ENCODE measurements at regions not wholly inside any gene's neighbourhood (a gene's known extent, or its start where the extent isn't known, plus 50 kb on each side); places are given as distances from the start of the nearest gene placed in this dataset.

DNA sequence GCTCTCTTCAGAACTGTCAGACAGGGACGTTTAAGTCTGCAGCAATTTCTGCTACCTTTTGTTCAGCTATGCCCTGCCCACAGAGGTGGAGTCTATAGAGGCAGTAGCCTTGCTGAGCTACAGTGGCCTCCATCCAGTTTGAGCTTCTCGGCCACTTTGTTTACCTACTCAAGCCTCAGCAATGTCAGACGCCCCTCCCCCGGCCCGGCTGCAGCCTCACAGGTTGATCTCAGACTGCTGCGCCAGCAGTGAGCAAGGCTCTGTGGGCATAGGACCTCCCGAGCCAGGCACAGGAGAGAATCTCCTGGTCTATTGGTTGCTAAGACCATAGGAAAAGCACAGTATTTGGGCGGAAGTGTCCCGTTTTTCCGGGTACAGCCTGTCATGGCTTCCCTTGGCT, 89.9 kb upstream of the PDC start:
- no peak for DNase-seq

DNA sequence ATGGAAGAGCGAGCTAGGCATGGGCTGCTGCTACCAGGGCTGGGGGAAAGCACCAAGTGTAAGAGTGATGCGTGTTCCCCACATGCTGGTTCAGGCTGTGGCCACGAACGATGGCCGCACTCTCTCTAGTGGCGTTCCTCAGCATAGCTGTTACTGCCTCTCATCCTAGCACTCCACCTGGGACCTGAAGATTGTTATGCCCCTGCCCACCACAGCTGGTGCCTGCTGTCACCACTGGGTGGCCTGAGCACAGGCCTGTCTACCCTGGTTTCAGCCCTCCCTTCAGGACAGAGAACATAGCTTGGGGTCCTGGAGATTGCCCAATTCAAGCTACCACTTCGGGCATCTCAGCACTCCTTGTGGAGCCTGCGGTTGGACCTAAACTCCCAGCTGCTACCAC, 80.1 kb upstream of the PDC start:
- no peak for DNase-seq

DNA sequence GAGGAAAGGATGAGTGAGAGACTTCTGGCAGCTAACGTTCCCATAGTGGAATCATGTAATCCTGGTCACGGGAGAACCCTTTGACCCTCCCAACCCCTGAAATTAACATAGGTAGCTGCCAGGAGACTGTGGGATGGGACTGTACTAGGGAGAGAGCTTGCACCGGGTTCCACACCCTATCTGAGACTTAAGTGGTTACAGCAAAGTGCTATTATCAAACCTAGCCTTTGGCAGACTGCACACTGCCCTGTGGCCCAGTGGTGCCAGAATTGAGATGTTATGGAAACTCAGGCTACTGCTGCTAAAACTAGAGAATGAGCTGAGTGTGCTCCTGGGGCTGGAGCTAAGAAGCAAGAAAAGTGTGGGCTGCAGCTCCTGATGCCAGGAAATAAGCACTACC, 79.6 kb upstream of the PDC start:
- no peak for DNase-seq

DNA sequence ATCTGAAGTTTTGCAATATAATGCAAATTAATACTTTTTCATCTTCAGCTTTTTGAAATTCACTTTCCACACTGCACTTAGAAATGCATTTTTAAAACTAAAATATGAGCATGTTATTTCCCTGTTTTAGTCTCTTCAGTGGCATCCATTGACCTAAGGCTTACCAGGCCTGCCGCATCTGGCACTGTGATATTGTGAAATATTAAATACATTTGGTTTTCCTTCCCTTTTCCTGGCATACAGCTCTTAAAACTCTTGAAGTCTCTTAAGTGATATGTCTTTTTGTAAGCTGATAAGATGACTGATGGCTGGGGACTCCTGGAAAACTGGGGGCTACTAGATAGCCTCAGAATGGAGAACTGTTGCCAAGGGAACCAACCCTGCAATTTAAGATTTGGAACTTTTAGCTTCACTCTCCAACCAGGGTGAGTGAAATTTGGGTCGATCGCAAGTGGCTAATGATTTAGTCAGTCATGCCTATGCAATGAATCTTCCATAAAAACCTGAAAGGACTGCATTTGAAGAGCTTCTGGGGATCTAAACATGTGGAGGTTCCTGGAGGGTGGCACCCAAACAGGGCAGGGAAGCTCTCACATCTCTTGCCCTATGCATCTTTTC, 75.5 kb upstream of the PDC start:
- DNase-seq, result no peak

DNA sequence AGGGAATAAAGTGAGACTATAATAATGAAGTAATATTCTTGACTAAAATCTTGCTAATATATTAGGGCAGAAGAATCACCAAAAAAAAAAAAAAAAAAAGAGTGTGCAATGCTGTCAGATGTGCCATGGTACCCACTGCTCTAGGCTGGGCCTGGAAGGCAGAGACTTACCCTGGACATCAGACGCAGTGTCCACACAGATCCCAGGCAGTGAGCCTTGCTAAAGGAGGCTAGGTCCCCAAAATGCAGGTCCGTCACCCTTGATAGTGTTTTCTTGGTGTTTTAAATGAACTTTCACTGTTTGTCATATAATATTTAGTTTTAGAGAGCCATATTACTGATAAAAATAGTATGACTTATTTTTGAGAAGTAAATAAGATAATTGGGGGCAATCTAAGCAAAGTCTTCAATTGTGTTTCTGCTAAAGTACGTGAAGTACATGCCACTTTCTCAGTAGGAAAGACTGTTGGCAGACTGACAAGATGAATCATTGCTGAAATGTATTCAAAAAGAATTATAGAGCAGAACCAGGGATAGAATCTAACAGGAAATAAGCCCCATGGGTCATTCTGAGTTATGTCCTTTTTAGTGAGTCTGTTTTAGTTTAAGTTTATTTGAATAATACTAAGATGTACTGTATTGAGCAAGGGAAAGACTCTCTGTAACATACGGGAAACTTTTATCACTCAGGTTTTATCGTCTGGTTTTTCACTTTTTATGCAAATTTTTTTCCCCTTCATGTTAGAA, 74.6 kb upstream of the PDC start:
- no peak for DNase-seq

DNA sequence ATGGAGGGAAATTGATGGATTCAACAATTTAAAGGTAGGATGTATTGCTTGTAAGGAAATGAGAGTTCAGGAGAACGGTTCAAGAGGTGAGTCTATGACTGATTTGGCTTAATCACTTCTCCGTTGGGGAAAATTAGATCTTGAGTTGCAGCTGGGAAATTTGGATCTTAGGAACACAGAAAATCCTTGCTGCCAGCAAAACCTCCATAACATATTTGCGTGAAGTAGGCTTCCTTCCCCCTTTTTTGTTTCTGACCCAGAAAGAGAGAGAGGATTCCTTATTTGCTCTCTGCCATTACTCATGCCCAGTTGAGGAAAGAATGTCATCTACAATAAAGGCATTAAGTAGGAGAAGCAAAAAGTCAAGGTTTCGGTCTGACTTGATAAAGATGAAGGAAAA, 73.5 kb upstream of the PDC start:
- DNase-seq, result no peak

DNA sequence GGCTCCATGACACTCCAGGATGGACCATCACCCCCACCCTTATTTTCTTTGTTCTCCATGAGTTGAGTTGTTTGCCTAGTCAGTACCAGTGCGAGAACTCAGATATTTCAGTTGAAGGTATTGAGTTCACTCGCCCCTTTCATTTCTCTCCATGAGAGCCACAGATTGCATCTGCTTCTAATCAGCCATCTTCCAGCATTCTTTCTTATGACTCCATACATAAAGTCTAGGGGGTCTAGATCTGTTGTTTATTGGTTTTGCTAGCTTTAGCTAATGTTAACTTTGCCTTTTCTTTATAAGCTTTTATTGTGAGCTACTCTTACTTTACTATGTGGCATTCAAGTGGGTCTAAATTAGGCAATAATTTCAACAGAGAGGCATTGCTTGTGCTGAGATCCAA, 71.6 kb upstream of the PDC start:
- DNase-seq, result no peak

DNA sequence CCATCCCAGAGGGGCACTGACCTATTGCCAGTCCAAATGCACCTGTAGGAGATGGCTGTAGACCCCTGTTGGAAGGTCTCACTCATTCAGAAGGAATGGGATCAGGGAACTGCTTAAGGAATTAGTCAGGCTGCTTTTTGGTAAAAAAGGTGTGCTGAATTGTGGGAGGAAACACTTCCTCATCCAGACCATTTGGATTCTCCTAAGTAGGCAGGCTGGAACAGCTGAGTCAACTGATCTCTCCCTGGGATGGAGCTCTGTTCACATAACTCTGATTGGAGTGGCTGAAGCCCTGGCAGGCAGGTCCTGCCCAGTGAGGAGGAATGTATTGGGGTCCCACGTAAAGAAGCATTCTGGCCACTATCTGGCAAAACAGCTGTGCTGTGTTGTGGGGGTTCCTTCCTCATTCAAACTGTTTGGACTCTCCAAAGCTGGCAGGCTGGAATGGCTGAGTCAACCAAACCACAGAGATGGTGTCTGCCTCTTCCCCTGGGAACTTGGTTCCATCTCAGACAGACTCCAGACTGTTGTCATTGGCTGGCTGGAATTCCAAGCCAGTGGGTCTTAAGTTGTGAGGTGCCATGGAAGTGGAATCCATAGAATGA, 70.7 kb upstream of the PDC start:
- no peak for DNase-seq

DNA sequence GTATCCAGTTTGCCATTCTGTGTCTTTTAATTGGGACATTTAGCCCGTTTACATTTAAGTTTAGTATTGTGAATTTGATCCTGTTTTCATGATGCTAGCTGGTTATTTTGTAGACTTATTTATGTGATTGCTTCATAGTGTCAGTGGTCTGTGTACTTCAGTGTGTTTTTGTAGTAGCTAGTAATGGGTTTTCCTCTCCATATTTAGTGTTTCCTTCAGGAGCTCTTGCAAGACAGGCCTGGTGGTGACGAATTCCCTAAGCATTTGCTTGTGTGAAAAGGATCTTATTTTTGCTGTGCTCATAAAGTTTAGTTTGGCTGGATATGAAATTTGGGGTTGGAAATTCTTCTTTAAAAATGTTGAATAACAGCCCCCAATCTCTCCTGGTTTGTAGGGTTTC, 69.2 kb upstream of the PDC start:
- DNase-seq, result no peak

DNA sequence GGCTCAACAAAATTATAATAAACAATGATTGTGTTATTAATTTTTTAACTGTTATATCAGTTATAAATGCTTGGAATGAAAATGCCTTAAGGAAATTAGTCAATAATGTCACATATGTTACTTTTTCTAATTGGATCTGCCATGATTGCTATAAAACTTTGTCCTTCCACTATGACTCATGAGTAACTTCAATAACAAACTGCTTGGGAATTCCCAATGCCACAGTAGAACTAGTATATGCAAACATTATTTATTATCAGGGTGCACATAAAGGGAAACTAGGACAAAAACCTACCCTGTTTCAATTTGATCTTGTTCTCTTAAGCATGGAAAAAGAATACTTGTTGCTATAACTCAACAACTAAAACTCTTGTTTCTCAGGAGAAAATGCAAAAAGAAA, 59.1 kb upstream of the PDC start:
- no peak for DNase-seq

DNA sequence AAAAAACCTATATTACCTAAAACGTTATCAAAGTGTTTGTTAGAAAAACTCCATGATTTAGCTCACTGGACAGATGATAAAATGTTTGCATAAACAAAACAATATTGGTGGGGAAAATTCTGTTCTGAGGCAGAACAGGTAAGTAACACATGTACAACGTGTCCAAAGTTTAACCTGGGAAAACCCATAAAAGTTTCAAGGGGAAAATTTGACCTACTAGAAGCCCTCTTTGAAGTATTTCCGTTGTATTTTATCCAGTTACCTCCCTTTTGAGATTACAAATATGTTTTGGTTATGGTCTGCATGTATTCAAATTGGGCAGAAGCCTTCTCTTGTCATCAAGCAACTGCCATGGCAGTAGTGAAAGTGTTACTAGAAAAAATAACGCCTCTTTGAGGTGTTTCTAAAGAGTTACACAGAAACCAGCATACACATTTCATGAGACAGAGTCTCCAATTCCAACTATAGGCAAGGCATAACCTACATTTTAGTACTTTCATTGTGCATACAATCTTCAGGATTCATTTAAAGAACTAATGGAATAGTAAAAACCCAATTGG, 58.0 kb upstream of the PDC start:
- no peak for DNase-seq

DNA sequence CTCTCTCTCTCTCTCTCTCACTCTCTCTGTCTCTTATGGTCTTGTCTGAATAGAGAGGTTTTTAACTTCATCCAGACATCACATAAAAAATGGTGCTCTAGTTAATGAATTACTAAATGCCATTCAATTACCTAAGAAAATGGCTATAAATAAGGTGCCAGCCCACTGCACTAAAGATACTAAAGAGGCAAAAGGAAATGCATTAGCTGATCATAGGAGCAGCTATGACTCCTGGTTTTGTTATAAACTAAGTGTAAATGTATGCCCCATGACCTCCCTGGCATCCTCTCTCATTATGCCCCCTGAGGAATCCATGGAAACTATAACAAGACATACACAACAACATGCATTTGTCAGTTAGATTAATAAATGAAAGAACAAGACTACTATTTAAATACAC, 57.5 kb upstream of the PDC start:
- DNase-seq, result no peak

DNA sequence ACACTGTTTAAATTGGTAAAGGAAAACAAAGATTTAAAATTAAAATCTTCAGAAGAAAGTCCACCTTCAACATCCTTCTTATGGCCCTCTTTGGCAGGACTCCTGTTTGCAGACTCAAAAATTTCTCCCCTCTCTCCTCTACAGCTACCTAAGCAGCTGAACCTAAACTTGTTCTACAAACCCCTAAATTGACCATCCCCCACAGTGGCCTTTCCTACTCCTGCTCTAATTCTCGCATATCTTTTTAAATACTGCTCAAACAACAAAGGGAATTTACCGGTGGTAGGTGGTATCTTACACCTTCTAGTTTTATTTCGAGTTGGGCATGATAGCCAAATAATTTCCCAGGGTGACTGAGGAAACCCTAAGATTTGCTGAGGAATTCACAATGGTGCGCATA, 53.5 kb upstream of the PDC start:
- no peak for DNase-seq

DNA sequence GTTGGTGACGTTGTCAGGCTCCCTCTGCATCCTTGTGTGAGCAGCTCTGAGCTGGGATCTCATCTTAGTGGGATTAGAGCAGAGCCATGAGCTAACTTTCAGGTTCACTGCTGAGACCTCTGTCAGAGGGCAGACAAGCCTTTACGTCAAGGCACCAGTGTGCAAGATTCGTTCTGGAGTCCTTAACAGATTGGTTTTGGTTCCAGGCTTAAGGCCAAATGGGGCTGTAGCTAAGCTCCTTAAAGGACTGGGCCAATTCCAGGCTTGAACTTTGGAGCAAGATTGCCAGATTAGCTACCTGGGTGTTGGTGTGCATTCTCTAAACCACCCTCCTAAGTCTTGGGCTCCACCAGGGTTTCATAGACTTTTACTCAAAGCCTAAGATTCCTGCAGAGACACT, 52.6 kb upstream of the PDC start:
- DNase-seq, result no peak

DNA sequence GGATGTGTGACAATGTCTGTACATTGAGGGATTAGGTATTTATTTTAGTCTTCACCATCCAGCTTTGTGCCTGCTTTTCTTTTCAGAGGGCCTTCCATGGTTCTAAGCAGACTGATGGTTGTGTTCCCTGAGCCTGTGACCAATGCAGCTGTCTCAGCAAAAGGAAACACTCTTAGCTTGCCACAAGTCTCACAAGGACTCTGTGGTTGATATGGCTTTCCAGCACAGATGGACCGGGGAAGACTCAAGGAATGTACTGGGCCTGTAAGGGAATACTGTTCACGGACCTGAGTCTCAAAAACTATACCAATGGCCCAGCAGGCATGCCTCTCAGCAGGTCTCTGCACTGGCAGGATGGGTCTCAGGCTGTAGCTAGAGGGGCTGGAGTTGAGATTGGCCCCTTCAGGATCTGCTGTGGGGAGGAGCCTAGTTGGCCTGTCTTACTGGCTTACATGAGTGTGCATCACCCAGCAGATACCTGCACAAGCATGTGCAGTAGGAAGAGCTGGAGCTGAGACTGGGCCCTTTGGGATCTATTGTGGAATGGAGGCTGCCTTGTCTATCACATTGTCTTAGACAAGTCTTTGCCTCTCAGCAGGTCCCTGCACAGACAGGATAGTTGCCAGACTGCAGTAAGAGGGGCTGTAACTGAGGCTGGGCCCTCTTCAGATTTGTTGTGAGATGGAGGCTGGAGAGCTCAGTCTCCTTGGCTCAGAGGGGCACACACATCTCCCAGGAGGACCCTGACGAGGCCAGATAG, 52.0 kb upstream of the PDC start:
- DNase-seq, result no peak

DNA sequence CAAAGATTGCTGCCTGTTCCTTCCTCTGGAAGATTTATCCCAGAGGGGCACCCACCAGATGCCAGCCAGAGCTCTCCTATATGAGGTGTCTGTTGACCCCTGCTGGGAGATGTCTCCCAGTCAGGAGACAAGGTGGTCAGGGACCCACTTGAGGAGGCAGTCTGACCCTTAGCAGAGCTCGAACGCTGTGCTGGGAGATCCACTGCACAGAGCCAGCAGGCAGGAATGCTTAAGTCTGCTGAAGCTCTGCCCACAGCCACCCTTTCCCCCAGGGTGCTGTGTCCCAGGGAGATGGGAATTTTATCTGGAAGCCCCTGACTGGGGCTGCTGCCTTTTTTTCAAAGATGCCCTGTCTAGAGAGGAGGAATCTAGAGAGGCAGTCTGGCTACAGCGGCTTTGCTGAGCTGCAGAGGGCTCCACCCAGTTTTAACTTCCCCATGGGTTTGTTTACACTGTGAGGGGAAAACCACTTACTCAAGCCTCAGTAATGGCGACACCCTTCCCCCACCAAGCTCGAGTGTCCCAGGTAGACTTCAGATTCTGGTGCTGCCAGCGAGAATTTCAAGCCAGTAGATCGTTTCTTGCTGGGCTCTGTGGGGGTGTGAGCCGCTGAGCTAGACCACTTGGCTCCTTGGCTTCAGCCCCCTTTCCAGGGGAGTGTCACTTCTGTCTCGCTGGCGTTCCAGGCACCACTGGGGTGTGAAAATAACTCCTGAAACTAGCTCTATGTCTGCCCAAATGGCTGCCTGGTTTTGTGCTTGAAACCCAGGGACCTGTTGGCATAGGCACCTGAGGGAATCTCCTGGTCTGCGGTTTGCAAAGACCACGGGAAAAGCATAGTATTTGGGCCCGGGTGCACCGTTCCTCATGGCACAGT, 51.1 kb upstream of the PDC start:
- no peak for DNase-seq
